GM12873 (cell line): ENCODE measurements at regions not wholly inside any gene's neighbourhood (a gene's known extent, or its start where the extent isn't known, plus 50 kb on each side); places are given as distances from the start of the nearest gene placed in this dataset.

Experiments used
- CTCF ChIP-seq: IDR thresholded peaks from 2 replicates; pipeline ENCODE4 v1.5.1; 2012; ENCODE audit warnings: low read depth, mild to moderate bottlenecking, moderate library complexity, low read length, control low read depth; ENCODE audit not compliant: insufficient read depth; ENCODE audit errors: missing control alignments

- TF ChIP-seq CTCF: no peak
Observed at GRCh38 chr1:36675931-36676562, 193.3 kb upstream of the CSF3R start.

GRCh38 chr1:36675106-36675505 lies 192.4 kb upstream of the CSF3R start:
- TF ChIP-seq CTCF: no peak

- TF ChIP-seq CTCF: no peak
Observed at GRCh38 chr1:36673202-36673601, 190.5 kb upstream of the CSF3R start.

GRCh38 chr1:36669262-36669661 lies 186.5 kb upstream of the CSF3R start:
- TF ChIP-seq CTCF: no peak

- TF ChIP-seq CTCF: no peak
Observed at GRCh38 chr1:36667836-36668235, 185.1 kb upstream of the CSF3R start.

- no peak for TF ChIP-seq CTCF
Observed at GRCh38 chr1:36667256-36667655, 184.5 kb upstream of the CSF3R start.

- TF ChIP-seq CTCF: no peak
Observed at GRCh38 chr1:36665478-36666080, 182.9 kb upstream of the CSF3R start.
